ENCODE measurements at regions not wholly inside any gene's neighbourhood (a gene's known extent, or its start where the extent isn't known, plus 50 kb on each side); places are given as distances from the start of the nearest gene placed in this dataset.

DNA sequence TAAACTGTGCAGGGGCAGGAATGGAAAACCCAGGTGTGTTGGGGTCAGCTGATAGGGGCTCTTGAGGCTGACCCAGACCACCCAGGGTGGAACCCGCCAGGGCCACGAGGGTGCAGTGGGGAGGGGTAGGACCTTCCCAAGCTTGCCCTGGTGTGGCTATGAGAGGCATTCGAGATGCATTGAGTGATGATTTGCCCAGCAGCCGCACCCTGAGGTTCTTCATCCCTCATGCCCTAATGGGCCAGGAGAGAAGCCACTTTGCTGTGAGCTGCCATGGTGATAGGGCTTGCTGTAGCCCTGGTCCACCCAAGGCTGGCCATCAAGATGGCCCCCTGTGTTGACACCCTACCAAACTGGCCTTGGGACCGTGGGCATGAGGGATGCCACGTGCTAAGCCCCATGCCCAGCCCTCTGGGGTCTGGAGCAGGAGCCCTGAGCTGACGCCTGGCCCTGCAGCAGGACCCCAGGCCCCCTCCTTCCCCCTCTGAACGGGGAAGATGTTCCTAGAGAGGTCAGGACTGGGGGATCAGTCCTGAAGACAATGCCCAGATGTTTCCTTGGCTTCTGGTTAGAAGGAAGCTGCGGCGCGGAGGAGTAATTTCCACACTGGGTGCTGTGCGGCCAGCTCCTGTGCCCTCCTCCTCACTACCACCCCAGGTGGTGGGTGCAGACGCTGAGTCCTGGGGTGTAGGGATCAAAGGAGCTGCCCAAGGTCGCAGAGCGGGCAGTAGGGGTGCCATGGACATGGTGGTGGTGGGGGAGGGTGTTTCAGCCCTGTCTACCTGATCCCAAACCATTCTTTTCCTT is 122.5 kb upstream of the HDAC4 start:
- POLR2A ChIA-PET = no interaction called here
- no peak overlapping the region for H3K4me3 ChIP-seq (ENCODE audit: low read length)
- H3K9me3 ChIP-seq (ENCODE audit: control insufficient read depth in 1 of 2, insufficient read depth in 1 of 2, low read length in 2 of 2) = peaks cover 0 to 6% of the 10 kb centered on the region in 2 experiments
- intact Hi-C loops (cut with DNase I, micrococcal nuclease) = no loop called here
- H3K9me3 Mint-ChIP-seq = no peaks in the 10 kb centered on the region
- CTCF ChIA-PET = no interaction called here
- TF ChIP-seq, protein P1, sequence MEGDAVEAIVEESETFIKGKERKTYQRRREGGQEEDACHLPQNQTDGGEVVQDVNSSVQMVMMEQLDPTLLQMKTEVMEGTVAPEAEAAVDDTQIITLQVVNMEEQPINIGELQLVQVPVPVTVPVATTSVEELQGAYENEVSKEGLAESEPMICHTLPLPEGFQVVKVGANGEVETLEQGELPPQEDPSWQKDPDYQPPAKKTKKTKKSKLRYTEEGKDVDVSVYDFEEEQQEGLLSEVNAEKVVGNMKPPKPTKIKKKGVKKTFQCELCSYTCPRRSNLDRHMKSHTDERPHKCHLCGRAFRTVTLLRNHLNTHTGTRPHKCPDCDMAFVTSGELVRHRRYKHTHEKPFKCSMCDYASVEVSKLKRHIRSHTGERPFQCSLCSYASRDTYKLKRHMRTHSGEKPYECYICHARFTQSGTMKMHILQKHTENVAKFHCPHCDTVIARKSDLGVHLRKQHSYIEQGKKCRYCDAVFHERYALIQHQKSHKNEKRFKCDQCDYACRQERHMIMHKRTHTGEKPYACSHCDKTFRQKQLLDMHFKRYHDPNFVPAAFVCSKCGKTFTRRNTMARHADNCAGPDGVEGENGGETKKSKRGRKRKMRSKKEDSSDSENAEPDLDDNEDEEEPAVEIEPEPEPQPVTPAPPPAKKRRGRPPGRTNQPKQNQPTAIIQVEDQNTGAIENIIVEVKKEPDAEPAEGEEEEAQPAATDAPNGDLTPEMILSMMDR (IDR thresholded peaks at IDR 0.05) = no peak
- no peaks in the 10 kb centered on the region for H3K27me3 Mint-ChIP-seq
- H3K4me1 Mint-ChIP-seq (ENCODE audit: low read depth) = peaks cover 6% of the 10 kb centered on the region
- H3K36me3 Mint-ChIP-seq (ENCODE audit: low read depth) = no peaks in the 10 kb centered on the region
- no peaks in the 10 kb centered on the region for H3K36me3 ChIP-seq (ENCODE audit: insufficient read depth, low read length)
- DNase-seq (no peak), ATAC-seq (ENCODE audit: poor library complexity) (no peak)
- no peak overlapping the region for H3K27ac Mint-ChIP-seq
- H3K27ac ChIP-seq (ENCODE audit: low read depth in 1 of 2, low read length in 2 of 2) = no peak overlapping the region
- H3K4me1 ChIP-seq (ENCODE audit: insufficient read depth, low read length) = peaks cover 2% of the 10 kb centered on the region
- peaks cover 0 to 3% of the 10 kb centered on the region in 2 experiments for H3K27me3 ChIP-seq (ENCODE audit: control insufficient read depth in 1 of 2, insufficient read depth in 2 of 2, low read length in 2 of 2)
- no peak overlapping the region for H3K4me3 Mint-ChIP-seq

DNA sequence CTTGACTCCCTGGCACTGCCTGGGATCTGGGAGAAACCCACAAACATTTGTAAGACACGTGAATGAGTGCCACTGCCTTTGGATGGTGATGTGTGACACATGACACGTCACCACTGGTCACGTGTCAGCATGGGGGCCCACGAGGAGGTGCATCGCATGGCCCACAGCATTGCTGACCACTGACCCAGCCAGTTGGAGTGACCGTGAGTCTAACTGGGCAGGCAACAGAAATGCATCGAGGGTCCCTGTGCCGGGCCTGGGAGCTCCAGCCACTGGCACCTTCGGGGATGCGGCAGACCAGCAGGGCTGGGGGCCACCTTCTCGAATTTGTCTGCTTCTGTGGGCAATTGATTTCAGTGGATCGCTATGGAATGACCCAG is 121.9 kb upstream of the HDAC4 start:
- no peak for DNase-seq
- TF ChIP-seq, protein P1 (IDR thresholded peaks at IDR 0.05) = no peak
- POLR2A ChIA-PET = no interaction called here
- peaks cover 6% of the 10 kb centered on the region for H3K4me1 Mint-ChIP-seq (ENCODE audit: low read depth)
- H3K36me3 ChIP-seq (ENCODE audit: insufficient read depth, low read length) = no peaks in the 10 kb centered on the region
- H3K9me3 Mint-ChIP-seq = no peaks in the 10 kb centered on the region
- CTCF ChIA-PET = no interaction called here
- no peak overlapping the region for H3K27ac Mint-ChIP-seq
- no peaks in the 10 kb centered on the region for H3K36me3 Mint-ChIP-seq (ENCODE audit: low read depth)
- H3K4me1 ChIP-seq (ENCODE audit: insufficient read depth, low read length) = peaks cover 2% of the 10 kb centered on the region
- no peak for ATAC-seq (ENCODE audit: poor library complexity)
- peaks cover 0 to under 1% of the 10 kb centered on the region in 2 experiments for H3K9me3 ChIP-seq (ENCODE audit: control insufficient read depth in 1 of 2, insufficient read depth in 1 of 2, low read length in 2 of 2)
- H3K27me3 ChIP-seq (ENCODE audit: control insufficient read depth in 1 of 2, insufficient read depth in 2 of 2, low read length in 2 of 2) = peaks cover 0 to 3% of the 10 kb centered on the region in 2 experiments
- H3K4me3 Mint-ChIP-seq = no peak overlapping the region
- H3K27me3 Mint-ChIP-seq = no peaks in the 10 kb centered on the region
- H3K27ac ChIP-seq (ENCODE audit: low read depth in 1 of 2, low read length in 2 of 2) = no peak overlapping the region
- intact Hi-C loops (cut with DNase I, micrococcal nuclease) = no loop called here
- no peak overlapping the region for H3K4me3 ChIP-seq (ENCODE audit: low read length)

DNA sequence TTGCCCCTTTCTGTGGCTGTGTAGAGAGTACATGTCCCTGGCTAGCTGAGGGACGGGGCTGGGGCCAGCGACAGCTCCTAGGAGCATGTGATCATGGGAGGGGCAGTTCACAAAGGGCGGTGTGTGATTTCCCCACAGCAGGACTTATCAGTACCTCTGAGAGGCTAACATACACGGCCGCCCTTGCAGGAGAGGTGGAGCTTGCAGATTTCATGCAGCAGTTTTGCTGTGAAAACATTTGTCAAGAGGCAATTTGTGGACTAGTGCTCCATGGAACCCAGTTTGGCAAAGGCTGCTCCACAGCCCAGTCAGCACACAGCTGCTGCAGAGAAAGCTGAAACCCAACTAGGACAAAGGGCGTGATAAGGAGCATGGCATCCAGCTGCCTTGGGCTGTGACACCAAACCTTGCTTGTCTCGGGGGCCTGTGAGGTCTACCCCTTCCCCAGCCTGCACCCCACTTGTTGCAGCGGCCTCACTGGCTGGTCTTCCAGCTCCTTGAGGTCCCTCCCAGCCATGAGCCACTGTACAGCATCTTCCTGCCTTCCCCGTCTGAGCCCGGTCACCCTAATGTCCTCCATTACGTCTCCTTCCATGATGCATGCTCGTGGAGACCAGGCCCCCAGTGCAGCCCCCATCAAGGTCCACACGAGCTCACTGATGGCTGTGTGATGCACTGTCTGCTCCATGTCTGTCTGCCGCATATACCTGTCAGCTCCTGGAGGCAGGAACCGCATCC is 121.4 kb upstream of the HDAC4 start:
- intact Hi-C loops (cut with DNase I, micrococcal nuclease) = no loop called here
- TF ChIP-seq, protein P1 (IDR thresholded peaks at IDR 0.05) = no peak
- ChIA-PET CTCF (no interaction called here), POLR2A (no interaction called here)
- peaks cover 0 to 3% of the 10 kb centered on the region in 2 experiments for H3K27me3 ChIP-seq (ENCODE audit: control insufficient read depth in 1 of 2, insufficient read depth in 2 of 2, low read length in 2 of 2)
- Mint-ChIP-seq H3K9me3 (no peaks in the 10 kb centered on the region), H3K4me1 (ENCODE audit: low read depth) (peaks cover 6% of the 10 kb centered on the region), H3K36me3 (ENCODE audit: low read depth) (no peaks in the 10 kb centered on the region), H3K4me3 (no peak overlapping the region), H3K27me3 (no peaks in the 10 kb centered on the region), H3K27ac (no peak overlapping the region)
- no peak overlapping the region for H3K27ac ChIP-seq (ENCODE audit: low read depth in 1 of 2, low read length in 2 of 2)
- ATAC-seq (ENCODE audit: poor library complexity) (no peak), DNase-seq (no peak)
- H3K4me1 ChIP-seq (ENCODE audit: insufficient read depth, low read length) = peaks cover 2% of the 10 kb centered on the region
- H3K9me3 ChIP-seq (ENCODE audit: control insufficient read depth in 1 of 2, insufficient read depth in 1 of 2, low read length in 2 of 2) = no peaks in the 10 kb centered on the region
- H3K36me3 ChIP-seq (ENCODE audit: insufficient read depth, low read length) = no peaks in the 10 kb centered on the region
- no peak overlapping the region for H3K4me3 ChIP-seq (ENCODE audit: low read length)
